ENCODE measurements at regions not wholly inside any gene's neighbourhood (a gene's known extent, or its start where the extent isn't known, plus 50 kb on each side); places are given as distances from the start of the nearest gene placed in this dataset.

- H3K36me3 Mint-ChIP-seq (ENCODE audit: low read depth): no peaks in the 10 kb centered on the region
- H3K4me1 Mint-ChIP-seq (ENCODE audit: low read depth): no peaks in the 10 kb centered on the region
- H3K27me3 Mint-ChIP-seq (ENCODE audit: low read depth): no peaks in the 10 kb centered on the region
- no peak overlapping the region for H3K27ac Mint-ChIP-seq
- no peak overlapping the region for H3K4me3 Mint-ChIP-seq (ENCODE audit: low read depth)
- DNase-seq (ENCODE audit: low spot score): no peak
- no peaks in the 10 kb centered on the region for H3K9me3 Mint-ChIP-seq
- intact Hi-C loops (cut with micrococcal nuclease): no loop called here
Observed at GRCh38 chr7:16315280-16315679, 106.1 kb downstream of the CRPPA start.

- no peak overlapping the region for H3K4me3 Mint-ChIP-seq (ENCODE audit: low read depth)
- no peaks in the 10 kb centered on the region for H3K4me1 Mint-ChIP-seq (ENCODE audit: low read depth)
- H3K27ac Mint-ChIP-seq: no peak overlapping the region
- DNase-seq (ENCODE audit: low spot score): no peak
- H3K36me3 Mint-ChIP-seq (ENCODE audit: low read depth): no peaks in the 10 kb centered on the region
- H3K27me3 Mint-ChIP-seq (ENCODE audit: low read depth): no peaks in the 10 kb centered on the region
- no peaks in the 10 kb centered on the region for H3K9me3 Mint-ChIP-seq
- intact Hi-C loops (cut with micrococcal nuclease): no loop called here
Observed at GRCh38 chr7:16309129-16309528, 112.2 kb downstream of the CRPPA start.

- no peak for DNase-seq (ENCODE audit: low spot score)
- Mint-ChIP-seq H3K9me3 (no peaks in the 10 kb centered on the region), H3K4me1 (ENCODE audit: low read depth) (no peaks in the 10 kb centered on the region), H3K4me3 (ENCODE audit: low read depth) (no peak overlapping the region), H3K36me3 (ENCODE audit: low read depth) (no peaks in the 10 kb centered on the region), H3K27ac (no peak overlapping the region), H3K27me3 (ENCODE audit: low read depth) (no peaks in the 10 kb centered on the region)
- intact Hi-C loops (cut with micrococcal nuclease): no loop called here
Observed at GRCh38 chr7:16301291-16301690, 120.0 kb downstream of the CRPPA start.

- no peak overlapping the region for H3K4me3 Mint-ChIP-seq (ENCODE audit: low read depth)
- H3K27me3 Mint-ChIP-seq (ENCODE audit: low read depth): no peaks in the 10 kb centered on the region
- DNase-seq (ENCODE audit: low spot score): no peak
- H3K4me1 Mint-ChIP-seq (ENCODE audit: low read depth): no peaks in the 10 kb centered on the region
- H3K36me3 Mint-ChIP-seq (ENCODE audit: low read depth): no peaks in the 10 kb centered on the region
- no peaks in the 10 kb centered on the region for H3K9me3 Mint-ChIP-seq
- intact Hi-C loops (cut with micrococcal nuclease): no loop called here
- no peak overlapping the region for H3K27ac Mint-ChIP-seq
Observed at GRCh38 chr7:16300361-16300895, 120.9 kb downstream of the CRPPA start.

- no peak overlapping the region for H3K4me3 Mint-ChIP-seq (ENCODE audit: low read depth)
- H3K27me3 Mint-ChIP-seq (ENCODE audit: low read depth): no peaks in the 10 kb centered on the region
- intact Hi-C loops (cut with micrococcal nuclease): no loop called here
- DNase-seq (ENCODE audit: low spot score): no peak
- H3K36me3 Mint-ChIP-seq (ENCODE audit: low read depth): no peaks in the 10 kb centered on the region
- no peaks in the 10 kb centered on the region for H3K4me1 Mint-ChIP-seq (ENCODE audit: low read depth)
- H3K9me3 Mint-ChIP-seq: no peaks in the 10 kb centered on the region
- no peak overlapping the region for H3K27ac Mint-ChIP-seq
Observed at GRCh38 chr7:16299853-16300252, 121.5 kb downstream of the CRPPA start.

GRCh38 chr7:16298221-16298620 is 123.1 kb downstream of the CRPPA start:
- Mint-ChIP-seq H3K27ac (no peak overlapping the region), H3K27me3 (ENCODE audit: low read depth) (no peaks in the 10 kb centered on the region), H3K9me3 (no peaks in the 10 kb centered on the region), H3K4me3 (ENCODE audit: low read depth) (no peak overlapping the region), H3K4me1 (ENCODE audit: low read depth) (no peaks in the 10 kb centered on the region), H3K36me3 (ENCODE audit: low read depth) (no peaks in the 10 kb centered on the region)
- intact Hi-C loops (cut with micrococcal nuclease): no loop called here
- no peak for DNase-seq (ENCODE audit: low spot score)

- Mint-ChIP-seq H3K27ac (no peak overlapping the region), H3K36me3 (ENCODE audit: low read depth) (no peaks in the 10 kb centered on the region), H3K9me3 (no peaks in the 10 kb centered on the region), H3K27me3 (ENCODE audit: low read depth) (no peaks in the 10 kb centered on the region), H3K4me3 (ENCODE audit: low read depth) (no peak overlapping the region), H3K4me1 (ENCODE audit: low read depth) (no peaks in the 10 kb centered on the region)
- DNase-seq (ENCODE audit: low spot score): no peak
- intact Hi-C loops (cut with micrococcal nuclease): no loop called here
Observed at GRCh38 chr7:16295558-16295957, 125.8 kb downstream of the CRPPA start.

- no peaks in the 10 kb centered on the region for H3K27me3 Mint-ChIP-seq (ENCODE audit: low read depth)
- no peak overlapping the region for H3K4me3 Mint-ChIP-seq (ENCODE audit: low read depth)
- intact Hi-C loops (cut with micrococcal nuclease): no loop called here
- no peaks in the 10 kb centered on the region for H3K4me1 Mint-ChIP-seq (ENCODE audit: low read depth)
- no peaks in the 10 kb centered on the region for H3K9me3 Mint-ChIP-seq
- H3K27ac Mint-ChIP-seq: no peak overlapping the region
- DNase-seq (ENCODE audit: low spot score): no peak
- H3K36me3 Mint-ChIP-seq (ENCODE audit: low read depth): no peaks in the 10 kb centered on the region
Observed at GRCh38 chr7:16293669-16294425, 127.5 kb downstream of the CRPPA start.

- Mint-ChIP-seq H3K27me3 (ENCODE audit: low read depth) (no peaks in the 10 kb centered on the region), H3K4me3 (ENCODE audit: low read depth) (no peak overlapping the region), H3K4me1 (ENCODE audit: low read depth) (no peaks in the 10 kb centered on the region), H3K36me3 (ENCODE audit: low read depth) (no peaks in the 10 kb centered on the region), H3K9me3 (no peaks in the 10 kb centered on the region), H3K27ac (no peak overlapping the region)
- no peak for DNase-seq (ENCODE audit: low spot score)
- intact Hi-C loops (cut with micrococcal nuclease): no loop called here
Observed at GRCh38 chr7:16284581-16284980, 136.8 kb downstream of the CRPPA start.

- H3K27ac Mint-ChIP-seq: no peak overlapping the region
- no peaks in the 10 kb centered on the region for H3K27me3 Mint-ChIP-seq (ENCODE audit: low read depth)
- H3K36me3 Mint-ChIP-seq (ENCODE audit: low read depth): no peaks in the 10 kb centered on the region
- H3K4me1 Mint-ChIP-seq (ENCODE audit: low read depth): no peaks in the 10 kb centered on the region
- DNase-seq (ENCODE audit: low spot score): no peak
- H3K9me3 Mint-ChIP-seq: no peaks in the 10 kb centered on the region
- intact Hi-C loops (cut with micrococcal nuclease): no loop called here
- no peak overlapping the region for H3K4me3 Mint-ChIP-seq (ENCODE audit: low read depth)
Observed at GRCh38 chr7:16278167-16278787, 143.1 kb downstream of the CRPPA start.

- Mint-ChIP-seq H3K9me3 (no peaks in the 10 kb centered on the region), H3K4me1 (ENCODE audit: low read depth) (peaks cover 10% of the 10 kb centered on the region), H3K36me3 (ENCODE audit: low read depth) (no peaks in the 10 kb centered on the region), H3K27me3 (ENCODE audit: low read depth) (no peaks in the 10 kb centered on the region), H3K27ac (no peak overlapping the region), H3K4me3 (ENCODE audit: low read depth) (no peak overlapping the region)
- no peak for DNase-seq (ENCODE audit: low spot score)
- intact Hi-C loops (cut with micrococcal nuclease): no loop called here
Observed at GRCh38 chr7:16271990-16272665, 149.2 kb downstream of the CRPPA start.

GRCh38 chr7:16271355-16271915 is 149.9 kb downstream of the CRPPA start:
- Mint-ChIP-seq H3K36me3 (ENCODE audit: low read depth) (no peaks in the 10 kb centered on the region), H3K27ac (no peak overlapping the region), H3K4me1 (ENCODE audit: low read depth) (peaks cover 10% of the 10 kb centered on the region), H3K4me3 (ENCODE audit: low read depth) (no peak overlapping the region), H3K9me3 (no peaks in the 10 kb centered on the region), H3K27me3 (ENCODE audit: low read depth) (no peaks in the 10 kb centered on the region)
- intact Hi-C loops (cut with micrococcal nuclease): no loop called here
- no peak for DNase-seq (ENCODE audit: low spot score)

GRCh38 chr7:16270844-16271243 is 150.5 kb downstream of the CRPPA start:
- Mint-ChIP-seq H3K4me1 (ENCODE audit: low read depth) (peaks cover 10% of the 10 kb centered on the region), H3K27me3 (ENCODE audit: low read depth) (no peaks in the 10 kb centered on the region), H3K9me3 (no peaks in the 10 kb centered on the region), H3K36me3 (ENCODE audit: low read depth) (no peaks in the 10 kb centered on the region), H3K4me3 (ENCODE audit: low read depth) (no peak overlapping the region), H3K27ac (no peak overlapping the region)
- intact Hi-C loops (cut with micrococcal nuclease): no loop called here
- no peak for DNase-seq (ENCODE audit: low spot score)

Measured in activated T-helper 2 cell treated with anti-CD3 and anti-CD28 coated beads, Interferon-gamma antibody, Interleukin-2, Interleukin-4, amounts not matched to agents 10 μg/mL and 5 μg/mL and 100 μg/mL, durations not matched to agents 14 hours and 24 hours and 36 hours (primary cell).